ENCODE measurements at regions not wholly inside any gene's neighbourhood (a gene's known extent, or its start where the extent isn't known, plus 50 kb on each side); places are given as distances from the start of the nearest gene placed in this dataset.
"Not testable (repeated sequence)": the region's sequence is repeated elsewhere in the genome, so short reads cannot be mapped to it uniquely, and the experiment has no call there.

DNA sequence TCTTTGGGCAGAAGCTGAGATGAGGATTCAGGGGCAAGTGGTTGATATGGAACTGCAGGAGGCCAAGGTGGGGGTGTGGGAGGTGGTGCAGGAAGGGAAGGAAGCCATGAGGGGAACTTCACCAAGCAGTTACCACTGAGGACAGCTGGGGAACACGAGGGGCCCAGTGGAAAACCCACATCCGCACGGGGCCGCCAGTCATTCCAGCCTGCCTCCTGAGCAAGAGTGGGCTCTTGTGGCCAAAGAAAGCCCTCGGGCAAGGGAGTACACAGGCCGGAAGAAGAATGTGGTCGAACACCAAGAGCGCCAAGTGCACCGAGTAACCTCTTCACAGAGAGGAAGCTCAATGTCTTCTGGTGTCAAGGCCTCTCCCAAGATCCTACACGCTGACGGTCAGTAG is 252.2 kb upstream of the FOXN3 start:
- no peaks in the 10 kb centered on the region for H3K36me3 ChIP-seq (ENCODE audit: insufficient read depth, low read length)
- no peaks in the 10 kb centered on the region for H4K20me1 ChIP-seq (ENCODE audit: insufficient read depth, low read length)
- peaks cover 6% of the 10 kb centered on the region for H3K4me1 ChIP-seq (ENCODE audit: insufficient read depth, low read length)
- H3K27me3 ChIP-seq (ENCODE audit: insufficient read depth, low read length): no peaks in the 10 kb centered on the region
- no peak overlapping the region for H3K9ac ChIP-seq (ENCODE audit: low read length)
- Mint-ChIP-seq H3K9me3 (ENCODE audit: unreplicated experiment) (peaks cover 1% of the 10 kb centered on the region), H3K27ac (ENCODE audit: unreplicated experiment) (no peak overlapping the region), H3K36me3 (ENCODE audit: low read depth, unreplicated experiment) (no peaks in the 10 kb centered on the region), H3K27me3 (ENCODE audit: low read depth, unreplicated experiment) (no peaks in the 10 kb centered on the region), H3K4me3 (ENCODE audit: unreplicated experiment) (no peak overlapping the region), H3K4me1 (ENCODE audit: low read depth, unreplicated experiment) (peaks cover 21% of the 10 kb centered on the region)
- H3K4me3 ChIP-seq (ENCODE audit: insufficient read depth, low read depth, low read length): no peak overlapping the region
- no peak for DNase-seq (ENCODE audit: low read depth)
- no peak overlapping the region for H3K27ac ChIP-seq (ENCODE audit: low read depth, low read length)
- no peaks in the 10 kb centered on the region for H3K79me2 ChIP-seq (ENCODE audit: insufficient read depth, low read length)
- H3K4me2 ChIP-seq (ENCODE audit: low read length): no peak overlapping the region
- no peak overlapping the region for H2AFZ ChIP-seq (ENCODE audit: low read depth, low read length)
- FAIRE-seq: no peak
- H3K9me3 ChIP-seq (ENCODE audit: insufficient read depth, low read depth, low read length): no peaks in the 10 kb centered on the region
- TF ChIP-seq EZH2 (IDR thresholded peaks at IDR 0.05; ENCODE audit: insufficient read depth, low read length): no peak
- TF ChIP-seq, protein P1, sequence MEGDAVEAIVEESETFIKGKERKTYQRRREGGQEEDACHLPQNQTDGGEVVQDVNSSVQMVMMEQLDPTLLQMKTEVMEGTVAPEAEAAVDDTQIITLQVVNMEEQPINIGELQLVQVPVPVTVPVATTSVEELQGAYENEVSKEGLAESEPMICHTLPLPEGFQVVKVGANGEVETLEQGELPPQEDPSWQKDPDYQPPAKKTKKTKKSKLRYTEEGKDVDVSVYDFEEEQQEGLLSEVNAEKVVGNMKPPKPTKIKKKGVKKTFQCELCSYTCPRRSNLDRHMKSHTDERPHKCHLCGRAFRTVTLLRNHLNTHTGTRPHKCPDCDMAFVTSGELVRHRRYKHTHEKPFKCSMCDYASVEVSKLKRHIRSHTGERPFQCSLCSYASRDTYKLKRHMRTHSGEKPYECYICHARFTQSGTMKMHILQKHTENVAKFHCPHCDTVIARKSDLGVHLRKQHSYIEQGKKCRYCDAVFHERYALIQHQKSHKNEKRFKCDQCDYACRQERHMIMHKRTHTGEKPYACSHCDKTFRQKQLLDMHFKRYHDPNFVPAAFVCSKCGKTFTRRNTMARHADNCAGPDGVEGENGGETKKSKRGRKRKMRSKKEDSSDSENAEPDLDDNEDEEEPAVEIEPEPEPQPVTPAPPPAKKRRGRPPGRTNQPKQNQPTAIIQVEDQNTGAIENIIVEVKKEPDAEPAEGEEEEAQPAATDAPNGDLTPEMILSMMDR (IDR thresholded peaks at IDR 0.05; ENCODE audit: insufficient read depth, low read depth, low read length): no peak

DNA sequence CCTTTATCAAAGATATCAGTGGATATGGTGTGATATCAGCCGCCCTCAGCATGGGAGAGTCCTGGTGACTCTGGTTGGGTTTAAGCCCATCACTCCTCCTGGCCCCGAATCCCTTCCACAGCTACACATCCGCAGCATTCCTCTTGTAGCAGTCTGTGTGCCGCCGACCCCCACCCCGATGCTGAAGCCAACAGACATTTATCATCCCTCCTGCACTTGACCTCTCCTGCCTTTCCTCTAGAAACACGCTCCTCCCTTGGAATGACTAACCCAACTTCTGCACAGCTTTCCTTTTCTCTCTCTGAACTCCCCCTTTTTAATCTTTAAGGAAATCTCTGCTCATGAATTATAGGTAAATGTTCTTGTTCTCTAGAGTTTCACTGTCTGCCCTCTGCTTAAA is 250.9 kb upstream of the FOXN3 start:
- peak; percentile 50 for FAIRE-seq
- Histone ChIP-seq H3K4me3 (ENCODE audit: insufficient read depth, low read depth, low read length) (no peak overlapping the region), H3K79me2 (ENCODE audit: insufficient read depth, low read length) (no peaks in the 10 kb centered on the region), H2AFZ (ENCODE audit: low read depth, low read length) (no peak overlapping the region), H3K27ac (ENCODE audit: low read depth, low read length) (no peak overlapping the region), H3K4me2 (ENCODE audit: low read length) (peak overlapping the region; percentile 58), H3K36me3 (ENCODE audit: insufficient read depth, low read length) (no peaks in the 10 kb centered on the region), H3K9ac (ENCODE audit: low read length) (no peak overlapping the region), H4K20me1 (ENCODE audit: insufficient read depth, low read length) (no peaks in the 10 kb centered on the region), H3K27me3 (ENCODE audit: insufficient read depth, low read length) (no peaks in the 10 kb centered on the region), H3K9me3 (ENCODE audit: insufficient read depth, low read depth, low read length) (no peaks in the 10 kb centered on the region), H3K4me1 (ENCODE audit: insufficient read depth, low read length) (peaks cover 6% of the 10 kb centered on the region)
- no peaks in the 10 kb centered on the region for H3K27me3 Mint-ChIP-seq (ENCODE audit: low read depth, unreplicated experiment)
- peaks cover 1% of the 10 kb centered on the region for H3K9me3 Mint-ChIP-seq (ENCODE audit: unreplicated experiment)
- H3K27ac Mint-ChIP-seq (ENCODE audit: unreplicated experiment): peak overlapping the region; percentile 73
- no peaks in the 10 kb centered on the region for H3K36me3 Mint-ChIP-seq (ENCODE audit: low read depth, unreplicated experiment)
- H3K4me3 Mint-ChIP-seq (ENCODE audit: unreplicated experiment): no peak overlapping the region
- no peak for TF ChIP-seq EZH2 (IDR thresholded peaks at IDR 0.05; ENCODE audit: insufficient read depth, low read length)
- TF ChIP-seq, protein P1 (IDR thresholded peaks at IDR 0.05; ENCODE audit: insufficient read depth, low read depth, low read length): no peak
- peaks cover 13% of the 10 kb centered on the region for H3K4me1 Mint-ChIP-seq (ENCODE audit: low read depth, unreplicated experiment)
- peak; percentile 85 for DNase-seq (ENCODE audit: low read depth)

DNA sequence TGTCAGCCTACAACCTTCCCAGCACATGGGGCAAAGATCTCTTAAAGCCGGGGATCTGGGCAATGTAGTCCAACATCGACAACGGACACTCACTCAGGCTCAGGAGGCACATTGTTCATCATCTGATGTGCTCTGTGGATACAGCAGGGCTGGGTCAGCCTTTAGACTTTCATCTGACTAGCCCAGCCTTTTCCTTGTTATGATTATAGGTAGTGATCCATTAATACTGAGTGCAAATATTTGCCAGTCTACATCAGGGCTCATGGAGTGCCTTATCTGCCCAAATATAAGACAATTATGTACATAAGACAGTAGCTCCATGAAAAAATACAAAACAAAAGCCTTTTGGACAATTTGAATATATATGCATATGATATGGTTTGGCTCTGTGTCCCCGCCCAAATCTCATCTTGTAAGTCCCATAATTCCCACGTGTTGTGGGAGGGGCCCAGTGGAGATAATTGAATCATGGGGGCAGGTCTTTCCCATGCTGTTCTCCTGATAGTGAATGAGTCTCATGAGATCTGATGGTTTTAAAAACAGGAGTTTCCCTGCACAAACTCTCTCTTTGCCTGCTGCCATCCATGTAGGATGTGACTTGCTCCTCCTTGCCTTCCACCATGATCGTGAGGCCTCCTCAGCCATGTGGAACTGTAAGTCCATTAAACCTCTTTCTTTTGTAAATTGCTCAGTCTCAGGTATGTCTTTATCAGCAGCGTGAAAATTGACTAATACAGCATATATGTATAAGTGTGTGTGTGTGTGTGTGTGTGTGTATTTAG is 248.5 kb upstream of the FOXN3 start:
- H3K4me1 Mint-ChIP-seq (ENCODE audit: low read depth, unreplicated experiment); H3K9ac ChIP-seq (ENCODE audit: low read length); H3K4me3 ChIP-seq (ENCODE audit: insufficient read depth, low read depth, low read length); H3K27me3 Mint-ChIP-seq (ENCODE audit: low read depth, unreplicated experiment); H3K4me1 ChIP-seq (ENCODE audit: insufficient read depth, low read length); H3K79me2 ChIP-seq (ENCODE audit: insufficient read depth, low read length); H3K4me2 ChIP-seq (ENCODE audit: low read length); H2AFZ ChIP-seq (ENCODE audit: low read depth, low read length); H3K9me3 ChIP-seq (ENCODE audit: insufficient read depth, low read depth, low read length); DNase-seq (ENCODE audit: low read depth); H3K27ac ChIP-seq (ENCODE audit: low read depth, low read length); H3K36me3 Mint-ChIP-seq (ENCODE audit: low read depth, unreplicated experiment); H3K27ac Mint-ChIP-seq (ENCODE audit: unreplicated experiment); H3K9me3 Mint-ChIP-seq (ENCODE audit: unreplicated experiment); H4K20me1 ChIP-seq (ENCODE audit: insufficient read depth, low read length); H3K27me3 ChIP-seq (ENCODE audit: insufficient read depth, low read length); H3K36me3 ChIP-seq (ENCODE audit: insufficient read depth, low read length); FAIRE-seq; H3K4me3 Mint-ChIP-seq (ENCODE audit: unreplicated experiment): not testable (repeated sequence)
